Mesothelial cell of epicardium (in vitro differentiated cells): ENCODE measurements at regions not wholly inside any gene's neighbourhood (a gene's known extent, or its start where the extent isn't known, plus 50 kb on each side); places are given as distances from the start of the nearest gene placed in this dataset.
"Not testable (repeated sequence)": the region's sequence is repeated elsewhere in the genome, so short reads cannot be mapped to it uniquely, and the experiment has no call there.

ENCODE experiments used
- DNase-seq, 2 experiments: peaks; one replicate each; pipeline ENCODE4 v3.0.0; 2021; ENCODE audit warnings: low spot score in 2 of 2; ENCODE audit not compliant: unreplicated experiment in 2 of 2
- H3K27ac Mint-ChIP-seq: 2 replicates; pipeline ENCODE4 v1.8.0; 2021; ENCODE audit warnings: mixed read lengths
- H3K27me3 Mint-ChIP-seq: 2 replicates; pipeline ENCODE4 v1.8.0; 2021; ENCODE audit warnings: low read depth, mixed read lengths
- H3K36me3 Mint-ChIP-seq: 2 replicates; pipeline ENCODE4 v1.8.0; 2021; ENCODE audit warnings: mixed read lengths
- H3K4me1 Mint-ChIP-seq: 2 replicates; pipeline ENCODE4 v1.8.0; 2021; ENCODE audit warnings: mixed read lengths
- H3K4me3 Mint-ChIP-seq: 2 replicates; pipeline ENCODE4 v1.8.0; 2021; ENCODE audit warnings: mild to moderate bottlenecking, moderate library complexity, mixed read lengths
- H3K9me3 Mint-ChIP-seq: 2 replicates; pipeline ENCODE4 v1.8.0; 2021; ENCODE audit warnings: mixed read lengths
- CTCF ChIP-seq: fragments of 200-600 bp; sonication (generic); IDR thresholded peaks from one replicate; pipeline ENCODE4 v1.5.0; 2021; ENCODE audit warnings: antibody characterized with exemption; ENCODE audit not compliant: unreplicated experiment

- no peak for DNase-seq
- no peaks in the 10 kb centered on the region for H3K36me3 Mint-ChIP-seq
- no peak overlapping the region for H3K27ac Mint-ChIP-seq
- no peak overlapping the region for H3K4me3 Mint-ChIP-seq
- no peaks in the 10 kb centered on the region for H3K27me3 Mint-ChIP-seq
- peaks cover 25% of the 10 kb centered on the region for H3K9me3 Mint-ChIP-seq
- TF ChIP-seq CTCF: no peak
- H3K4me1 Mint-ChIP-seq: no peaks in the 10 kb centered on the region
These were observed 932.2 kb upstream of the LRFN5 start for GRCh38 chr14:40674502-40674901.

GRCh38 chr14:40656311-40656710, 950.4 kb upstream of the LRFN5 start:
- no peak overlapping the region for H3K27ac Mint-ChIP-seq

GRCh38 chr14:40652089-40652691, 954.5 kb upstream of the LRFN5 start:
- peaks cover 12% of the 10 kb centered on the region for H3K9me3 Mint-ChIP-seq
- no peaks in the 10 kb centered on the region for H3K27me3 Mint-ChIP-seq
- no peaks in the 10 kb centered on the region for H3K36me3 Mint-ChIP-seq
- no peak for TF ChIP-seq CTCF
- DNase-seq: no peak
- no peak overlapping the region for H3K27ac Mint-ChIP-seq
- H3K4me1 Mint-ChIP-seq: peaks cover 2% of the 10 kb centered on the region
- no peak overlapping the region for H3K4me3 Mint-ChIP-seq

More at GRCh38 chr14:40656311-40656710, 950.4 kb upstream of the LRFN5 start:
- H3K4me1 Mint-ChIP-seq: peaks cover 2% of the 10 kb centered on the region
- no peaks in the 10 kb centered on the region for H3K36me3 Mint-ChIP-seq
- H3K9me3 Mint-ChIP-seq: peaks cover 12% of the 10 kb centered on the region
- no peak overlapping the region for H3K4me3 Mint-ChIP-seq
- TF ChIP-seq CTCF: no peak
- H3K27me3 Mint-ChIP-seq: no peaks in the 10 kb centered on the region
- no peak for DNase-seq

GRCh38 chr14:40630471-40630870, 976.2 kb upstream of the LRFN5 start:
- peak overlapping the region; percentile 69 for H3K27ac Mint-ChIP-seq
- TF ChIP-seq CTCF: no peak
- DNase-seq: no peak
- H3K4me1 Mint-ChIP-seq: peaks cover 15% of the 10 kb centered on the region
- peaks cover 4% of the 10 kb centered on the region for H3K9me3 Mint-ChIP-seq
- H3K4me3 Mint-ChIP-seq: no peak overlapping the region
- no peaks in the 10 kb centered on the region for H3K36me3 Mint-ChIP-seq
- no peaks in the 10 kb centered on the region for H3K27me3 Mint-ChIP-seq

- H3K27me3 Mint-ChIP-seq, DNase-seq, H3K36me3 Mint-ChIP-seq, H3K9me3 Mint-ChIP-seq: not testable (repeated sequence)
- peaks cover 15% of the 10 kb centered on the region for H3K4me1 Mint-ChIP-seq
- H3K4me3 Mint-ChIP-seq: peak overlapping the region; percentile 14
- H3K27ac Mint-ChIP-seq: peak overlapping the region; percentile 69
These were observed 977.0 kb upstream of the LRFN5 start for GRCh38 chr14:40629551-40630137.

GRCh38 chr14:40629144-40629543, 977.5 kb upstream of the LRFN5 start:
- H3K27me3 Mint-ChIP-seq: no peaks in the 10 kb centered on the region
- no peak for DNase-seq
- no peaks in the 10 kb centered on the region for H3K36me3 Mint-ChIP-seq
- H3K4me3 Mint-ChIP-seq: no peak overlapping the region
- peaks cover 3% of the 10 kb centered on the region for H3K9me3 Mint-ChIP-seq
- no peak for TF ChIP-seq CTCF
- peak overlapping the region; percentile 25 for H3K27ac Mint-ChIP-seq
- H3K4me1 Mint-ChIP-seq: peaks cover 15% of the 10 kb centered on the region
